Left renal cortex interstitium (tissue), 4 donors: ENCODE measurements at regions not wholly inside any gene's neighbourhood (a gene's known extent, or its start where the extent isn't known, plus 50 kb on each side); places are given as distances from the start of the nearest gene placed in this dataset.

ENCODE experiments used
- DNase-seq, 4 donors: peaks; one replicate each; pipeline ENCODE4 v3.0.0-alpha.2; 2013; ENCODE audit warnings: low read depth in 4 of 4, low spot score in 2 of 4, missing footprints in 1 of 4

DNA sequence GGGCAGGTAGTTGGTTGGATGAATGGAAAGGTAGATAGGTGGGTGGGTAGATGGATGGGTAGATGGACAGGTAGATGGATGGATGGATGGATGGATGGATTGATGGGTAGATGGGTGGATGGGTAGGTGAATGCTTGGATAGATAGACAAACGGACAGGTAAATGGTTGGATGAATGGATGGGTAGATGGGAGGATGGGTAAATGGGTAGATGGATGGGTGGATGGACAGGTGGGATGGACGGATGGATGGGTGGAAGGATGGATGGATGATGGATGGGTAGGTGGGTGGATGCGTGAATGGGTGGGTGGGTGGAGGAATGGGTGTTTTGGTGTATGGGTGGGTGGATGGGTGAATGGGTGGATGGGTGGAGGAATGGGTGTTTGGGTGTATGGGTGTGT is 50.1 kb upstream of the ASAP2 start:
- DNase-seq: no peak

DNA sequence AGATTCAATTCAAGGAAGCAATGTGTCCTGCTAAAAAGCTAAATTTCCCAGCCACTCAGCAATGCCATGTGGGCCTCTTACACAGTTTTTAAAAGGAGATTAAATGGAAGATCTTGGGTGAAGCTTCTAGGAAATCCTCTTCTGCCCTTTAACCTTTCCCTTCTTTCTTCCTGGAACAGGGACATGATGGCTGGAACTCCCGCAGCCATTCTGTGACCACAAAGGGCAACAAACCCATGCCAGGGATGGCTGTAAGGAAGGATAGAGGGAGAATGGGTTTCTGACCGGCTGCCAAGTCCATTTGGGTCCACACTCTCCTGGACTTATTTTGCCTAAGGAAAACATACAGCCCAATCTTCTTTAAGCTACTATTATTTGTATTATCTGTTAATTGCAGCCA is 52.6 kb upstream of the ASAP2 start:
- DNase-seq: no peak

DNA sequence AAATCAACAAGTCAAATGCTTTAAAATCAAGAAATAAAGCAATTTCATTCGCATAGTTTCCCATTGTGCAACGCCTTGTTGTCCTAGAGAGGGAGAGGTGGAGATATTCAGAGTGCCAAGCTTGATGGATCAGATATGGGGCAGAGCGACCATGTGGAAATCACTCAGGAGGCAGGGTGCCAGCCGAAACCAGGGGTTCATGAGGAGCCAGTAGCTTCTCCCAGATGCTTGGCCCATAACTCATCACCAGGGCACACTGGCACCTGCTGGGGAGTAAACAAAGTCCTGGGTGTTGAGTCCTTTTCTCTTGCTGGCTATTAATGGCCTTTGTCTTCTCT is 53.0 kb upstream of the ASAP2 start:
- no peak for DNase-seq

DNA sequence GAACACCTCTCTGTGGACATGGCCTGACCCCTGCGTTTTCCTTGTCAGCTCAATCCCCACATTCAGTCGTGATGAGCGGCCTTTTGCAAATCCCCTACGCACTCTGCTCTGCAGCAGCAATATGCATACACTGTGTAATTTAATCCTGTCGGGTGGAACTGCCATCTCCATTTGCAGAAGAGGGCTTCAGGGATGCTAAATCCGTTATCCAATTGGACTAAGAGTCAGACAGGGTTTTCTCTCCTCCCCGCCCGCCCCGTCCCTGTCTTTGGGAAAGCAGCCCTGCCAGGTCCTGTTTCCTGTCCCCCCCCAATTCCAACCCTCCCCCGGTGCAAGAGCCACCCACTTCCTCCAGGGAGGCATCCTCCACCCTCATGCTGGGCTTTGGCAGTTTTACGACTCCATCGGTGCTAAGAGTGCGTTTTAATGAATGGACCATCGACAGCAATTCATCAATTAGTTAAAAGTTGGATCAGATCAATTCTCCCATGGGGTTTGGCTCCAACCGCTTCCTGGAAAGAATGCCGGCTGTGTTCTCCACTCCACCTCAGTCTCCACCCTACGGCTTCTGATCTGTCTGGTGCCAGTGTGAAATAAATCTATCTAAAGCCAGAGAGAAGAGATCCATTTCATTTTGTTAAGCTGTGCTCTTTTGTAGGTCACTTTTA is 53.5 kb upstream of the ASAP2 start:
- no peak for DNase-seq

DNA sequence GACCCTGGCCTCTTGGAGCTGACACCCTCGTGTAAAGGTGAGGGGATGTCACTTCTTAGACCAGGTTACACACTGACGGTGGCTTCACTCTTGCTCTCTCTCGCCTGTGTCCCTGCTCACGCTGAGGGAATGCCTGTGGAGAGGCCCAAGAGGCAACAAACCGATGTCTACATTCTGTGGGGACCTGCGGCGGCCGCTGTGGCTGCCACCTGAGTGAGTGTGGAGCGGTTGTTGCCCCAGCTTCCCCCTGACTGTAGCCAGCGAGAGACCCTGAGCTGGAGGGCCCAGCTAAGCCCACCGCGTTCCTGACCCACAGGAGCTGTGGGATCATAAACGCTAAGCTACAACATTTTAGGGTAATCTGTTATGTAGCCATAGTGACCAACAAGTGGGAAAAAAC is 55.7 kb upstream of the ASAP2 start:
- DNase-seq: no peak

DNA sequence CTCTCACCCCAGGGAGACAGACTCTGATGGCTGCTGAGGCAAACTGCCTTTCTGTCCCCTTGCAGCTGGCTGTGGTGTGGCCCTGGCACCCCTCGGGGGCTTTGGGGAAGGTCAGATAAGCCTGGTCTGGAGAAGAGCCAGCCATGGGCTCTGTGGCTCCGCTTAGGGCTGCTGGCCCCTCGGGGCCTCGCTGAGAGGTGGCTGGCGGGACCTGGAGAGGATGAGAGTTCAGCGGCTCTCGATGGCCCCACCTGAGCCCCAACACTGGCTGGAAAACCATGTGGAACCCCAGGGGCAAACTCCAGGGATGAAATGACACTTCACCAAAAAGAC is 56.1 kb upstream of the ASAP2 start:
- DNase-seq: no peak

DNA sequence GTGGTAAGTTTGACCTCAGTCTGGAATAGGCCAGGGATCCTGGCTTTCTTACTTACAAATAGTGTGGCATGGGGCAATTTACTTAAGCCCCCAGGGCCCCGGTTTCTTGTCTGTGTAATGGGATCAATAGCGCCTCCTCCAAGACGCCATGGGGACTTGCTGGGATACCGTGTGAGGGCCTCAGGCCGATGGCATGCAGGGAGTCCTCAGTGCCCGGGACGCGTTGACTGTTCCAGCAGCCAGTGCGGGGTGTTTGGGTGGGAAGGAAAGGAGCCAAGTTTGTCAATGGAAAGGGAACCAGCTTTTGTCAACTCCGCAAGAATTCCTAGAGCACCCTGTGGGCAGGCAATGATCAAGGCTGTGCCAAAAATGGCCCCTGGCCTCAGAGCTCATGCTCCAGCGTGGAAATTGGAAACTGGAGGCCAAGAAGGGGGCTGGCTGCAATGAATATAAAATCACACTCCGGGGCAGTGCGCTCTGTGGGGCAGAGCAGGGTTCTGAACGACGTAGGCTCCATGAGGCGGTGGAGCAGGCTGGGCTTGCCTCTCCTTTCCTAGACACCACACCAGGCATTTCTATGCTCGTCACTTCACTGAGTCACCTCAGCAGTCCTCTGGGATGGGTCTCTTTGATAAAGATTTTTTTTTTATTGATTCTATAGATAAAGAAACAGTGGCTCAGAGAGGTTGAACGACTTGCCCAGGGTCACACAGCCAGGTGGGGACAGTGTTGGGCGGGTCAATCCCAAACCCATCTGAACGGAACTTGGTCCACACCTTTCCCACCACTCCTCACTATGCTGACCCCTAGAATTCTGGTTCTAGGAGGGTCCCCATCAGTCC is 56.7 kb upstream of the ASAP2 start:
- no peak for DNase-seq

DNA sequence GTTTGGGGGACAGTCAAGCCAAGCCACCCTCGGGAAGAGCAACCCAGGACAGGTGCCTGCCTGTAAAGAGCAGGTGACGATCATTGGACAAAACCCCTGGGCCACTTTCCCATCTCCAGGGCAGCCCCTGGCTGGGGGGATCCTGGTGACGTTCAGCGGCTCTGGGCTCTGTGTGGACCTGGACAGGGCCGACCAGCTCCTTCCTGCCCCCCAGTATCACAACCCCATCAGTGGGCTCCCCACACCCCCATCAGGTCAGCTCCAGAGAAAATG is 57.3 kb upstream of the ASAP2 start:
- no peak for DNase-seq

DNA sequence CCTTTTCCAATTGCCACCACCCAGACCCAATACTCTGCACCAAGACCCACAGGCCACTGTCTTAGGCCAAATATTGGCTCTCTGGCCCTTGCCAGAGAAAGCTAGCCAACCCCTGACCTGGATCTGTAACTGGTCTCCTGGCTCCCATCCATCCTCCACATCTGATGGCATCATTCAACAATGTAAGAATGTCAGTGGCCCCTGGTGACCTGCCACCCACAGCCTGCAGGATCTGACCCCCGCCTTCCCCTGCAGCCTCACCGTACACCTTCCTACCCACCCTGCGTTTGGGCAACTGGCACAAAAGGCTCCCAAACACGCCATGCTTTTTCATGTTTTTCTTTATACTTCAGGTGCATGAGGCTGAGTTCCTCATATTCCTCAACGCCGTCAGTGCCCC is 60.0 kb upstream of the ASAP2 start:
- DNase-seq: no peak

DNA sequence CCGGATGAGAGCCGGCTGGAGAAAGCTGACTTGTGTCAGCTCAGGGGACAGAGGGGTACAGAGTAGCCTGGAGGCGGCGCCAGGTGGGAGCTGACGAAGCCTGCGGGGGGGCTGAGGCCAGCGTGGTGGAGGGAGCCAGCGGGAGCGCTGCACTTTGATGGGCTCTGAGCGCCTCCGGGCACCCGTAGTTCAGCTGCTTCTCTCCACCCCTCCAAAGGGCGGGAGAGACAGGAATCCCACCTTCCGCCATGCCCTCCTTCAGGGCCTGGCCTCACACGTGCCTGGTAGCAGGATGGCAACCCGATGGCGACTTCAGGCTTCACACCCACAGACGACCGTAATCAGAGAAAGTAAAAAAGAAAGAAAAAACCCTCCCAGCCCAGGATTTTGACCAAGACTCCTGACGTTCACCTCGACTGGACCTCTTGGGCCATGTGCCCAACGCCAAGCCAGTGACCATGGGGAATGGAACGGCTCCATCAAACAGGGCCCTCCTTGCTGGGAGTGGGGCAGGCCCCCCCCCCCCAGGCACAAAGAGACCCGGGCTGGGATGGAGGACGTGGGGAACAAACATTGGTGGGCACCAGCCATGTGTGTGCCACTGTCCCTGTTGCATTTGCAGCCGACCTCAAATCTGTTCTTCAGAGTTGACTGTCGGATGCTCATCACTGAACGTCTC is 60.7 kb upstream of the ASAP2 start:
- no peak for DNase-seq

DNA sequence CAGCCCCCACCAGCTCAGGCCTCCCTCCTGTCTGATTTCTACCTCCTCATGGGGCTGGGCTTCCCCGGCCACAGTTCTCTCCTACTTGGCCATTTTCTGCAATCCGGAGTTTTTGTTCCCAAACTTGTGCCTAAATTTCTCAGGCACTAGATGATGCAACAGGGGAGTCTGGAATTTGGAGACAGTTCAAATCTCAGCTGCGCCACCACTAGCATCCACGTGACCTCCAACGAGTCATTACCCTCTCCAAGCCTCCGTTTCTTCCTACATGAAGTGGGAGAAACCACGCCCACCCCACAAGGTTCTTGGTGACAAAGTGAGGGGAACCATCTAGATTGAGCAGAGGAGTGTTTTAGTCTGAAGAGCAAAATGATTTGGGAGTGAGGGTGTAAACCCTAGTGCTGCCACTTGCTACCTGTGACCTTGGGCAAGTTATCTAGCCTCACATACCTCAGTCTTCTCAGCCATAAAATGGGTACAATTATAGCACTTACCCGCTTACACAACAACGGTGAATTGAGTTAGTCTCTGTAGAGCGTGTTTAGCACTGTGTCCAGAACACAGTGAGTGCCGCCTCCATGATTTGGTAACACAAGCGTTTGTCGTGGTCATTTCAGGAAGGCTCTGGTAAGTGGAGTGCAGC is 61.4 kb upstream of the ASAP2 start:
- DNase-seq: no peak

DNA sequence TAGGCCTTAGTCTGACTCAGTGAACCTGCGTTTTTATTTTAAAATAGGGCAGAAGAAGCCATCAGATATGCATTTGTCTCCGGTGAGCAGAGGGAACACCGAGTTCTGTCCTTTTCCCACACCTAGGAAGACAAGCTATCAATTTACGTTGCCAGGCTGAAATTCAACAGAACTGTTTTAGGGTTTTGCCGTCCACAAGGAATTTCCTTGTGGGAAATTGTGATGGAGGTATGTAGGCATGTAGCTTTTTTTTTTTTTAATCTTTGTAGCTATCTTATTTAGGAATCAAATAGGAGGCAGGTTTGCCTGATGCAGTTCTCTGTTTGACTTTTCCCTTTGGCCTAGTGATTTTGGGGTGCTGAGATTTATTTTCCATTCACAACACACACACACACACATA is 62.0 kb upstream of the ASAP2 start:
- DNase-seq: no peak

DNA sequence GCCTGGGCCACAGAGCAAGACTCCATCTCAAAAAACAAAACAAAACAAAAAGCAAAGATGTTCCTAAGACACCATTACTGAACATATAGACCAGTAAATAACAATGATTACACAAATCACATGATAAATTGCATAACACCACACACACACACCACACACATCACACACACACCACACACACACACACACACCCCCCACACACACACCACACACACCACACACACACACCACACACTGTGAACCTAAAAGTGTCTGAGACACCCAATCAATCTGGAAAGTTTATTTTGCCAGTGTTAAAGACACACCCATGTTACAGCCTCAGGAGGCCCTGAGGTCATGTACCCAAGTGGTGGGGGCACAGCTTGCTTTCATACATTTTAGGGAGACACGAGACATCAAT is 62.6 kb upstream of the ASAP2 start:
- DNase-seq: no peak

DNA sequence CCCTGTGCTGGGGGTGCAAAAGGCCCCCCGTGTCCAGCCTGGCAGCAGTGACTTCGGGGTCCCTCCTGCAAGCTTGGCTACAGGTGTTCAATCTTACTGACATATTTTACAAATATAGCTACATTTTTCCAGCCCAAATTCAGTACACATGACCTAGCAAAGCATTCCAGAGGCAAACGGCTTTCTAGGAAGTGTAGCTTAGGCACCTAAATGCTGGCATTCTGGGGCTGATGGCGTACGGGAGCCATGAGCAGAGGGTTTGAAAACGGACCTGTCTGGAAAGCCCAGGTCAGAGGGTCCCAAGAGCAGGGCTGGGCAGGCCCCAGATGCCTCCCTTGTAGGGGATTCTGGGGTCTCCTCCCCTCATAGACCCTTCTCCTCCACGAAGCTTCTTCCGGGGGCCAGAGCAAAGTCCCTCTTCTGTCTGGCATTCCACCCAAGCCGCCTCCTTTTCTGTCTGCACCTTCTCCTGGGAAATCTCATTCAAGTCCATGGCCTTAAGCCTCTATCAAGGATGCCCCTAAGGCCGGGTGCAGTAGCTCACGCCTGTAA is 63.3 kb upstream of the ASAP2 start:
- DNase-seq: no peak

DNA sequence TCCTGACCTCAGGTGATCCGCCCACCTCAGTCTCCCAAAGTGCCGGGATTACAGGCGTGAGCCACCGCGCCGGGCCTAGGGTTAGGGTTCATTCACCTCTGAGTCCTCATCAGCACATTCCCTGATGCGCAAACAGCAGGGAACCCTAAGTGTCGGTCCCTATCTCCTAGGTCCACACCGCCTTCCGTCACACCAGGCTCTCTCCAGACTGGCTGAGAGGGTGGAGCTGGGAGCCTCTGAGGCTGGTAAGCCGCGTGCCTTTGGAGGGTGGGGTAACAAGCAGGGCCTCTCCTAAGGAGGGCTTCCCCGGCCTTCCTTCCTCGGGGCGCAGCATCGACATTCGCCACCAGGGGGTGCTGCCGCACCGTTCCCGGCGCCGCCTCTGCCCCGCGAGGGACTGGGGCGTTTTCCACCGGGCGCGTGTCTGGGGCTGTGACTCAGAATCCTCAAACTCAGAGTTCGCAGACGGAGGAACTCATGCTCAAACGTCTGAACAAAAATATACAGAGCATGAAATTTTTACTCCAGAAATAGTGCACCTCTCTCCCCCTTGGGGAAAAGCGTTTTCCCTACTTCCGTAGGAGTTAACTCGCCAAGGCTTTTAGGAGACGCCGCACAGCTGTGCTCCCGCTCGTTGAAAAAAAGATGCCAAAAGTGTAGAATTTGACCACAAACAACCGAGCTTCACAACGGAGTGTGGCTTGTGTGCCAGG is 63.9 kb upstream of the ASAP2 start:
- peak; percentile 42 to 62 (median 53) for DNase-seq

DNA sequence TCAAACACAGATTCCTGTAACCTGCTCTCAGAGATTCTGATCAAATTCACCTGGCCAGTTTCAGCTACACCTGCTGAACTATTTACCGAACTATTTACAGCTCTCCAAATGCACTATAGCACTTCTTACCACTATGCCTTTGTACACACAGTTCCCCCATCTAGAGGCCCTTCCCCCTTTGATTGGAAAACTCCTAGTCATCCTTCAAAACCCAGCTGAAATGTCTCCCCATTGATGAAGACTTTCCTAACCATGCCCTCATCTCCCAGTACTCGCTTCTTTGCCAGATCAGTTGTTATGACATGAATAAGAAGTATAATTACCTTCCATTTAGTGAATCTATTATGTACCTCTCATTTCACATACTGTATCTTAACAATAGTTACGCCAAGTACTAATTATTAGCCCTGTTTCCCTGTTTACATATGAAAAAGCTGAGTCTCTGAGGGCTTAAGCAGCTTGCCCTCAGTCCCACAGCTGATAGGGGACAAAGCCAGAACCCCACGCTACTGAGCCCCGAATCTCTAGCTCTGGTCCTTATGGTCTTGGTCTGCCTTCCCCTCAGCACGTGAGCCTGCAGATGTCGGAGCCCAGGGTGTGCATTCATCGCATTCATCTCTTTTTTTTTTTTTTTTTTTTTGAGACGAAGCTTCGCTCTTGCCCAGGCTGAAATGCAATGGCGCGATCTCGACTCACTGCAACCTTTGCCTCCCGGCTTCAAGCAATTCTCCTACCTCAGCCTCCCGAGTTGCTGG is 64.7 kb upstream of the ASAP2 start:
- no peak for DNase-seq

DNA sequence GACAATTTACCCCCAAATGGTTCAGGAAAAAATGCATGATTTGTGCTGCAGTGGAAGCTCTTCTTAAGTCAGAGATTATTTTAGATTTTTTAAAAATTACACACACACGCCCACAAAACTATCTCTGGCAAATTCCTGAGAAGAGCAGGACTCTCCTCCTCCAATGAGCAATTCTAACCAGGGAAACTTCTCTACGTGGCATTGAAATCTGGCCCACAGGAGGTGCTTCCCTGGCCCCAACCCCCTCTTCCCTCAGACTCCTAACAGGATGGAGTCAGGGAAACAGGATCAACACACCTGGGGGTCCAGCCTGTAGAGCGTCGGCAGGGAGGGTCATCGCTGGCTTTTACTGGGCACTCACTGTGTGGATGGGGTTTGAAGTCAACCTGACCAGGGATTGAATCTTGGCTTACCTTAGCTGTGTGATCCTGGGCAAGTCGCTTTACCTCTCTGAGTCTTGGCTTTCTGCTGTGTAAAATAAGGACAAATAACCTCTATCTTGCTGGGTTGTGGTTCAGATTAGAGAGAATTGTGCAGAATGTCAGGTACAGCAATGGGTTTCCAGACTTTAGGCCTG is 65.4 kb upstream of the ASAP2 start:
- no peak for DNase-seq

DNA sequence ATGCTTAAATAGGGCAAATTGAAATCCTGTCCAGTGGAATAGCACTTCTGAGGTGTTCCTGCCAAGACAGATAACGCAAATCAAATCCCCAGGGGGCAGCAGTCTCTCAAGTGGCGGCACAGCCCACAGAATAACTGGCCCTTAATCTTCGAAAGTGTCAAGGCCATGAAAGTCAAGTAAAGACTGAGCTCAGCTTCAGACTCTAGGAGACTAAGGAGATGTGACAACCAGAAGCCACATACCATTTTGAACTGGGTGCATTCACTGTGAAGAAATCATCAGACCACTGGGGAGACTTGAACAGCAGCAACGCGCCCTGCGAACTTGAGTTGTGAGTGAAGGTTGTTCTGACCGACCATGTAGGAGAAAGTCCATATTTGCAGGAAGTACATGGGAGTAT is 66.0 kb upstream of the ASAP2 start:
- no peak for DNase-seq

DNA sequence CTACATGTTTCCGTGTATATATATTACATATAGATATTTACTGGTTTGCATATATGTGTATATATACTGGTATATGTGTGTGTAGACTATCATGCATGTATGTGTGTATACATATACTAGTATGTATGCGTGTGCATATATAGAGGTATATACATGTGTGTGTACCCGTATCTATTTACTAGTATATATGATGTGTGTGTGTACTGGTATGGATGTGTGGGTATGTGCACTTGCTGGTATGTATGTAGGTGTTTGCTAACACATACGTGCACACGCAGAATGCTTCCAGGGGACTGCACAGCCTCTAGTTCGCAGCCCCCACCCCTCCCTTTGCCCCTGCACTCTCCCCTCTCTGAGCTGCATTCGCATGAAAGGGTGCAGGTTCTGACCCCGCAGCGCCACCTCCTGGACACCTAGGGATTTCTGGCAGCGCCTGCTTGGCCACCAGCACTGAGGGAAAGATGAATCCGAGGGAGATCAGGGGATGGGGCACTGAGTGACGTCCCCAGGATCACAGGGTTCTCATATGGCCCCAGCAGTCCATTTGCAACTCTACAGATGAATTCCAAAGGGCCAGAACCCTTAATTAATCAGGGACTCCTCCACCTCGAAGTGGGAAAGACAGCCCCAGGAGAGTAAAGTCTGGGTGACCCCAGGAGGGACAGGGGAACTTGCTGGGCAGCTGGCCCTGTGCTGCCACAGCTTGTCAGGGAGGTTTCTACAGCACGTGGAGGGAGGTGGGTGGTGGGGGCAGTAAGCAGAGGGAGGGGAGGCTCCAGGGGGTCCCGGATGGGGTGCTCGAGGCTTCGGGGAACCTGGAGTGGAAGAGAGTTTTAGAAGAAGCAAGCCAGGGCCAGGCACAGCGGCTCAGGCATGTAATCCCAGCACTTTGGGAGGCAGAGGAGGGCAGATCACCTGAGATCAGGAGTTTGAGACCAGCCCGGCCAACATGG is 66.8 kb upstream of the ASAP2 start:
- DNase-seq: peak in 2 of 4 donors; percentile 37 to 44
